ENCODE measurements at regions not wholly inside any gene's neighbourhood (a gene's known extent, or its start where the extent isn't known, plus 50 kb on each side); places are given as distances from the start of the nearest gene placed in this dataset.

DNA sequence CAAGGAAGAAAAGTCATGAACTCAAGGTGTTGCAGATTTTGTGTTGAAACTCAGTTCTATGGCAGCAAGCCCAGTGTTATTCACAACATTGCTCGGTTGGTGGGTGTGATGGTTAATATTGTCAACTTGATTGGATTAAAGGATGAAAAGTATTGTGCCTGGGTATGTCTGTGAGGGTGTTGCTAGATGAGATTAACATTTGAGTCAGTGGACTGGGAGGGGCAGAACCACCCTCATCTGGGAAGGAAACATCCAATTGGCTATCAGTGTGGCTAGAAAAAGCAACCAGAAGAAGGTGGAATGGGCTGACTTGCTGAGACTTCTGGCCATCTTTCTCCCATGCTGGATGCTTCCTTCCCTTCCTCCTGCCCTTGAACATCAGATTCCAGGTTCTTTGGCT lies 353.2 kb downstream of the ADRA2A start:
- no peak for TF ChIP-seq POLR2A (IDR thresholded peaks at IDR 0.05)
- TF ChIP-seq, protein P1, sequence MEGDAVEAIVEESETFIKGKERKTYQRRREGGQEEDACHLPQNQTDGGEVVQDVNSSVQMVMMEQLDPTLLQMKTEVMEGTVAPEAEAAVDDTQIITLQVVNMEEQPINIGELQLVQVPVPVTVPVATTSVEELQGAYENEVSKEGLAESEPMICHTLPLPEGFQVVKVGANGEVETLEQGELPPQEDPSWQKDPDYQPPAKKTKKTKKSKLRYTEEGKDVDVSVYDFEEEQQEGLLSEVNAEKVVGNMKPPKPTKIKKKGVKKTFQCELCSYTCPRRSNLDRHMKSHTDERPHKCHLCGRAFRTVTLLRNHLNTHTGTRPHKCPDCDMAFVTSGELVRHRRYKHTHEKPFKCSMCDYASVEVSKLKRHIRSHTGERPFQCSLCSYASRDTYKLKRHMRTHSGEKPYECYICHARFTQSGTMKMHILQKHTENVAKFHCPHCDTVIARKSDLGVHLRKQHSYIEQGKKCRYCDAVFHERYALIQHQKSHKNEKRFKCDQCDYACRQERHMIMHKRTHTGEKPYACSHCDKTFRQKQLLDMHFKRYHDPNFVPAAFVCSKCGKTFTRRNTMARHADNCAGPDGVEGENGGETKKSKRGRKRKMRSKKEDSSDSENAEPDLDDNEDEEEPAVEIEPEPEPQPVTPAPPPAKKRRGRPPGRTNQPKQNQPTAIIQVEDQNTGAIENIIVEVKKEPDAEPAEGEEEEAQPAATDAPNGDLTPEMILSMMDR (IDR thresholded peaks at IDR 0.05) = no peak
